ENCODE measurements at regions not wholly inside any gene's neighbourhood (a gene's known extent, or its start where the extent isn't known, plus 50 kb on each side); places are given as distances from the start of the nearest gene placed in this dataset.

DNA sequence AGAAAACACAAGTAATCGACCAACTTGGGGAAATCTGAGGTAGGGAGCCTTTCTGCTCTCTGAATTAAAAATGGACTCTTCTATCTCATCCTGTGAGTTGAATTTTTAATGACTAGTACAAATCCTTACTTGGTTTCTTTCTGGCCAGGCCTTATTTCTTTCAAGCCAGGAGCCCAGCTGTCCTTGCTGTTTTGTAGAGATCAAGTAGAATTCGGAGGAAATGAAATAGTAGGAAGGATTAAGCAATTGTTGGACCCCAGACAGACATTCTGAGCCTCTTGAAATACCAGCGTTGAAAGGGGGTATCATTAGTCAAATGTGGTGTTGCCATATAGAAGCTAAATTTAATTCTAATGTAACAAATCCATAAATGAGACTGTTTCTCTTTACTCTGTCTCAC is 53.7 kb upstream of the SMIM15 start:
- peaks cover 9% of the 10 kb centered on the region for H3K27me3 Mint-ChIP-seq (ENCODE audit: low read depth)
- TF ChIP-seq, protein P1, sequence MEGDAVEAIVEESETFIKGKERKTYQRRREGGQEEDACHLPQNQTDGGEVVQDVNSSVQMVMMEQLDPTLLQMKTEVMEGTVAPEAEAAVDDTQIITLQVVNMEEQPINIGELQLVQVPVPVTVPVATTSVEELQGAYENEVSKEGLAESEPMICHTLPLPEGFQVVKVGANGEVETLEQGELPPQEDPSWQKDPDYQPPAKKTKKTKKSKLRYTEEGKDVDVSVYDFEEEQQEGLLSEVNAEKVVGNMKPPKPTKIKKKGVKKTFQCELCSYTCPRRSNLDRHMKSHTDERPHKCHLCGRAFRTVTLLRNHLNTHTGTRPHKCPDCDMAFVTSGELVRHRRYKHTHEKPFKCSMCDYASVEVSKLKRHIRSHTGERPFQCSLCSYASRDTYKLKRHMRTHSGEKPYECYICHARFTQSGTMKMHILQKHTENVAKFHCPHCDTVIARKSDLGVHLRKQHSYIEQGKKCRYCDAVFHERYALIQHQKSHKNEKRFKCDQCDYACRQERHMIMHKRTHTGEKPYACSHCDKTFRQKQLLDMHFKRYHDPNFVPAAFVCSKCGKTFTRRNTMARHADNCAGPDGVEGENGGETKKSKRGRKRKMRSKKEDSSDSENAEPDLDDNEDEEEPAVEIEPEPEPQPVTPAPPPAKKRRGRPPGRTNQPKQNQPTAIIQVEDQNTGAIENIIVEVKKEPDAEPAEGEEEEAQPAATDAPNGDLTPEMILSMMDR (IDR thresholded peaks at IDR 0.05; ENCODE audit: unreplicated experiment in 3 of 3), result no peak
- peaks cover 5% of the 10 kb centered on the region for H3K4me1 Mint-ChIP-seq
- no peaks in the 10 kb centered on the region for H3K36me3 Mint-ChIP-seq (ENCODE audit: low read depth)
- no peak overlapping the region for H3K4me3 Mint-ChIP-seq
- no peak overlapping the region for H3K27ac Mint-ChIP-seq
- peaks cover 5% of the 10 kb centered on the region for H3K9me3 Mint-ChIP-seq

DNA sequence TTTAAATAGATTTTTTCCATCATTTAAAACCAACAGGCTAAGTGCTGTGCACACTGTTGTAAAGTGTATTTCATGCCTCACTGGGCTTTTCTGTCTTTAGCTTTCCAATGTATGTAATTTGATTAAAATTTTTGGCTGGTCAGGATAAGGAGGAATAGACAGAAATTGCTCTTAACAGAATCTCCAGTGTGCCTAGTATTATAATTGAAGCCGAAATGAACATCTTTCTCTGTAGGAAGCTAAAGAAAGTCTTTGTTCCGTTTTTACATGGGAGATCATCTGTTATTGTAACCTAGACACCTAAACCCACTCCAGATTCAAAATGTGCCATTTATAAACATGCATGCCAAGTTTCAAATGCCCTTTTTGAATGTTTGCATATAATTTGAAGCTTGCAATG is 54.5 kb upstream of the SMIM15 start:
- Mint-ChIP-seq H3K4me1 (peaks cover 5% of the 10 kb centered on the region), H3K4me3 (no peak overlapping the region), H3K27me3 (ENCODE audit: low read depth) (peaks cover 9% of the 10 kb centered on the region), H3K9me3 (peaks cover 8% of the 10 kb centered on the region), H3K36me3 (ENCODE audit: low read depth) (no peaks in the 10 kb centered on the region), H3K27ac (no peak overlapping the region)
- TF ChIP-seq, protein P1 (IDR thresholded peaks at IDR 0.05; ENCODE audit: unreplicated experiment in 3 of 3), result no peak

DNA sequence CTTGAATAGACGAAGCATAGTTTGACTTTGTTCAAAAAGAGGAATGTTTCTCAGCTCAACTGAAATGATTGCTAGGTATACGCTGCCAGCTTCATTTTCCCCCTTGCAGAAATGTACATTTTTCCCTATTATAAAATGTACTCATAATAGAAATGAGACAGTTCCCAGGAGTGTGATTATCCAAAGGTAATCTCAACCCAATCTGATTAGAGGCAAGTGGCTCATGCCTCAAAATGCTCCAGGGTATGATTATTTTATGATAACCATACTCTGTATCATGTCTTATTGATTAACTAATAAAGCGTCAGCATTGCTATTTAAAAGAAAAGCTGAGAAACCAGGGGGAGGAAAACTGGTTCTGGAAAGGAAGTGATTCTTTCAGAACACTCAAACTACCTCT is 54.9 kb upstream of the SMIM15 start:
- Mint-ChIP-seq H3K4me1 (peaks cover 5% of the 10 kb centered on the region), H3K36me3 (ENCODE audit: low read depth) (no peaks in the 10 kb centered on the region), H3K9me3 (peaks cover 9% of the 10 kb centered on the region), H3K27ac (no peak overlapping the region), H3K27me3 (ENCODE audit: low read depth) (peaks cover 9% of the 10 kb centered on the region), H3K4me3 (no peak overlapping the region)
- TF ChIP-seq, protein P1 (IDR thresholded peaks at IDR 0.05; ENCODE audit: unreplicated experiment in 3 of 3), result no peak

DNA sequence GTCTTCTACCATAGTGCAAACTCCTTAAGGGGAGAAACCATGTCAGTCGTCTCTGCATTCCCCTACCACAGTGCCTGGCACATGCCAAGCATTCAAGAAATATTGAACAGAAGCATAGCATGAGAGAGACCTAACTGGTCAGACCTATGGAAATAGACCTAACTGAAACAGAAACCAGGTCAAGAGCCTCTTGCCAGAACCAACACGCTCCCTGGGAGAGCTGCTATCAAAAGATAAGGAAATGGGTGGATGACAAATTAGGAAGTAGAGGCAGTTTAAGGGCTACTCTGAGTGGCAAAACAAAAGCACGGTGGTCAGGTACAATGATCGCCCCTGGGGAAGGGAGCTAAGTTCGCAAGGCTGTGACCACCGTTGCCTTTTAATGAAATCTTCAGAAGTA is 66.0 kb upstream of the SMIM15 start:
- Mint-ChIP-seq H3K27me3 (ENCODE audit: low read depth) (no peaks in the 10 kb centered on the region), H3K4me1 (peaks cover 5% of the 10 kb centered on the region), H3K9me3 (peaks cover 4% of the 10 kb centered on the region), H3K27ac (no peak overlapping the region), H3K36me3 (ENCODE audit: low read depth) (no peaks in the 10 kb centered on the region), H3K4me3 (no peak overlapping the region)
- TF ChIP-seq, protein P1 (IDR thresholded peaks at IDR 0.05; ENCODE audit: unreplicated experiment in 3 of 3), result no peak

DNA sequence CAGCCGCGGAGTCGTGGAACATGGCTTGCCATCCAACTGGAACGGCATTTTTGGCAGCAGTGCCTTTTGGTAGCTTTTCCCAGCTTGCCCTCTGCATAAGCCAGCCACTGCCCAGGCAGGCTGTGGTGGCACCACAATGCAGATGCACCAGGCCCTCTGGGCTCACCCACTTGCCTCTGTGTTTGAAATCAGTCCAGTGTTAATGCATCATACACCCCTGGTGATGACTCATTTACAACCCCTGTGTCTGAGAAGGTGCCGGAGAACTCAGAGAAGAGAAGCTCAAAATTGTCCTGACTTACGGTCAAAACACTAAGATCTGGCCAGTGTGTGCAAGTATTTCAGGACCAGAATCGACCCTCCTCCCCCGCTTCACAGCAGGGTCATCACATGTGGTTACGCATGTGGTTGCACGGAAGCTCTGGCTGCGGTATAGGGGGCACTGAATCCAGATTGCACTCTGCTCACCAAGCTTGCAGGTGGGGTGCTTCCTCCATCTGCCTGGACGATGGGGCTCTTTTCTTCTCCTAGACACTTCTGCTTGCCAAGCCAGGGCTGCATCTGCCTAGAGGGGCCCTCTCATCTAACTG is 66.5 kb upstream of the SMIM15 start:
- H3K4me1 Mint-ChIP-seq, result peaks cover 5% of the 10 kb centered on the region
- H3K27me3 Mint-ChIP-seq (ENCODE audit: low read depth), result no peaks in the 10 kb centered on the region
- TF ChIP-seq, protein P1 (IDR thresholded peaks at IDR 0.05; ENCODE audit: unreplicated experiment in 3 of 3), result no peak
- peaks cover 4% of the 10 kb centered on the region for H3K9me3 Mint-ChIP-seq
- H3K4me3 Mint-ChIP-seq, result no peak overlapping the region
- H3K27ac Mint-ChIP-seq, result no peak overlapping the region
- no peaks in the 10 kb centered on the region for H3K36me3 Mint-ChIP-seq (ENCODE audit: low read depth)

DNA sequence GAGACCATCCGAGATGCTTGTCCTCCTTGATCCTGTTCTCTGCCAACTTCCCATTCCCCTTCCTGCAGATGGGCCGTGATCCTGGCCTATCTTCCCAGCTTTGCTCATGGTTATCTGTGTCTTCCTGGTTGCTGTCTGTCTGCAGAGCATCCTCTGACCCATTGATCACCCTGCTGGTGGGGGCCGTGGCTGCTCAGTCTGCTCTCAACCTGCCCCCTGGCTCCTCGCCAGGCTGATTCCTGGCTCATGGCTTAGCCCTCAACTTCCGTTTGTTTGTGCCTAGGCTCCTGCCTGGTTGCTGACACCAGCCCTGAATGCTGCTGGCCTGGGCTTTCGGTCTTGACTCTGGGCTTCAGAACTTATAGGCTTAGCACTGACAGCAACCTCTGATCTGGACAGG is 67.1 kb upstream of the SMIM15 start:
- TF ChIP-seq, protein P1 (IDR thresholded peaks at IDR 0.05; ENCODE audit: unreplicated experiment in 3 of 3), result no peak
- Mint-ChIP-seq H3K27me3 (ENCODE audit: low read depth) (no peaks in the 10 kb centered on the region), H3K27ac (no peak overlapping the region), H3K36me3 (ENCODE audit: low read depth) (no peaks in the 10 kb centered on the region), H3K9me3 (peaks cover 4% of the 10 kb centered on the region), H3K4me1 (peaks cover 5% of the 10 kb centered on the region), H3K4me3 (no peak overlapping the region)
